Glutamatergic neuron (in vitro differentiated cells): ENCODE measurements at regions not wholly inside any gene's neighbourhood (a gene's known extent, or its start where the extent isn't known, plus 50 kb on each side); places are given as distances from the start of the nearest gene placed in this dataset.

ENCODE experiments used
- DNase-seq: peaks from one replicate; pipeline ENCODE4 v3.0.0; 2022
- H3K27ac Mint-ChIP-seq: one replicate; pipeline ENCODE4 v1.8.0; 2020; ENCODE audit warnings: mild to moderate bottlenecking, mixed read lengths, inconsistent platforms; ENCODE audit not compliant: unreplicated experiment
- H3K27me3 Mint-ChIP-seq: one replicate; pipeline ENCODE4 v1.8.0; 2020; ENCODE audit warnings: mild to moderate bottlenecking, moderate library complexity, mixed read lengths, inconsistent platforms; ENCODE audit not compliant: unreplicated experiment
- H3K36me3 Mint-ChIP-seq: one replicate; pipeline ENCODE4 v1.8.0; 2020; ENCODE audit warnings: mild to moderate bottlenecking, mixed read lengths, inconsistent platforms; ENCODE audit not compliant: unreplicated experiment
- H3K4me1 Mint-ChIP-seq: one replicate; pipeline ENCODE4 v1.8.0; 2020; ENCODE audit warnings: mild to moderate bottlenecking, low read depth, mixed read lengths, inconsistent platforms; ENCODE audit not compliant: unreplicated experiment
- H3K4me3 Mint-ChIP-seq: one replicate; pipeline ENCODE4 v1.8.0; 2020; ENCODE audit warnings: mild to moderate bottlenecking, mixed read lengths, inconsistent platforms; ENCODE audit not compliant: unreplicated experiment
- H3K9me3 Mint-ChIP-seq: one replicate; pipeline ENCODE4 v1.8.0; 2020; ENCODE audit warnings: mild to moderate bottlenecking, moderate library complexity, mixed read lengths, inconsistent platforms; ENCODE audit not compliant: unreplicated experiment
- CTCF ChIP-seq: fragments of 200-600 bp; sonication (generic); IDR thresholded peaks from one replicate; pipeline ENCODE4 v1.5.0; 2021; ENCODE audit not compliant: partially characterized antibody, unreplicated experiment

- Mint-ChIP-seq H3K4me1 (no peaks in the 10 kb centered on the region), H3K9me3 (peaks cover 8% of the 10 kb centered on the region), H3K27me3 (peaks cover 10% of the 10 kb centered on the region), H3K36me3 (peaks cover 6% of the 10 kb centered on the region), H3K4me3 (no peak overlapping the region), H3K27ac (no peak overlapping the region)
- no peak for TF ChIP-seq CTCF
- DNase-seq: no peak
These were observed 160.6 kb upstream of the SOX1 start for GRCh38 chr13:111906306-111906705.

- no peak for TF ChIP-seq CTCF
- no peak overlapping the region for H3K4me3 Mint-ChIP-seq
- no peaks in the 10 kb centered on the region for H3K4me1 Mint-ChIP-seq
- H3K9me3 Mint-ChIP-seq: peaks cover 8% of the 10 kb centered on the region
- peaks cover 6% of the 10 kb centered on the region for H3K36me3 Mint-ChIP-seq
- H3K27me3 Mint-ChIP-seq: peaks cover 10% of the 10 kb centered on the region
- H3K27ac Mint-ChIP-seq: no peak overlapping the region
- no peak for DNase-seq
These were observed 160.1 kb upstream of the SOX1 start for GRCh38 chr13:111906816-111907215.

- DNase-seq: no peak
These were observed 159.5 kb upstream of the SOX1 start for GRCh38 chr13:111907341-111907880.

GRCh38 chr13:111908361-111908760 is 158.6 kb upstream of the SOX1 start:
- peaks cover 12% of the 10 kb centered on the region for H3K9me3 Mint-ChIP-seq
- no peak overlapping the region for H3K4me3 Mint-ChIP-seq
- H3K27me3 Mint-ChIP-seq: peaks cover 10% of the 10 kb centered on the region
- DNase-seq: no peak
- H3K36me3 Mint-ChIP-seq: peaks cover 6% of the 10 kb centered on the region
- no peak for TF ChIP-seq CTCF
- no peak overlapping the region for H3K27ac Mint-ChIP-seq
- no peaks in the 10 kb centered on the region for H3K4me1 Mint-ChIP-seq

More at GRCh38 chr13:111907341-111907880, 159.5 kb upstream of the SOX1 start:
- no peak overlapping the region for H3K4me3 Mint-ChIP-seq
- H3K4me1 Mint-ChIP-seq: no peaks in the 10 kb centered on the region
- TF ChIP-seq CTCF: no peak
- peaks cover 12% of the 10 kb centered on the region for H3K9me3 Mint-ChIP-seq
- H3K27ac Mint-ChIP-seq: no peak overlapping the region
- H3K27me3 Mint-ChIP-seq: peaks cover 10% of the 10 kb centered on the region
- peaks cover 6% of the 10 kb centered on the region for H3K36me3 Mint-ChIP-seq

- no peak for DNase-seq
- H3K9me3 Mint-ChIP-seq: peaks cover 11% of the 10 kb centered on the region
These were observed 158.0 kb upstream of the SOX1 start for GRCh38 chr13:111908981-111909380.

More at GRCh38 chr13:111908981-111909380, 158.0 kb upstream of the SOX1 start:
- TF ChIP-seq CTCF: no peak
- Mint-ChIP-seq H3K36me3 (peaks cover 6% of the 10 kb centered on the region), H3K27me3 (peaks cover 6% of the 10 kb centered on the region), H3K27ac (no peak overlapping the region), H3K4me1 (no peaks in the 10 kb centered on the region), H3K4me3 (no peak overlapping the region)
